ENCODE measurements at regions not wholly inside any gene's neighbourhood (a gene's known extent, or its start where the extent isn't known, plus 50 kb on each side); places are given as distances from the start of the nearest gene placed in this dataset.

GRCh38 chr12:42963988-42964387, 374.4 kb upstream of the PRICKLE1 start:
- TF ChIP-seq POLR2A (IDR thresholded peaks at IDR 0.05) (no peak), CTCF (IDR thresholded peaks at IDR 0.05) (no peak), POLR2AphosphoS5 (IDR thresholded peaks at IDR 0.05; ENCODE audit: insufficient read depth in 1 of 2, low read depth in 1 of 2) (no peak)
- no peak overlapping the region for H3K27ac ChIP-seq
- H3K4me1 ChIP-seq = no peaks in the 10 kb centered on the region
- H3K27me3 ChIP-seq = no peaks in the 10 kb centered on the region
- H3K4me3 ChIP-seq = no peak overlapping the region
- H3K9me3 ChIP-seq = no peaks in the 10 kb centered on the region
- intact Hi-C loops (cut with DNase I) = no loop called here
- H3K36me3 ChIP-seq = no peaks in the 10 kb centered on the region
- no peak for DNase-seq (ENCODE audit: extremely low spot score in 2 of 2)

- Histone ChIP-seq H3K4me1 (no peaks in the 10 kb centered on the region), H3K4me3 (no peak overlapping the region), H3K27me3 (no peaks in the 10 kb centered on the region), H3K27ac (no peak overlapping the region), H3K36me3 (no peaks in the 10 kb centered on the region), H3K9me3 (no peaks in the 10 kb centered on the region)
- no peak for DNase-seq (ENCODE audit: extremely low spot score in 2 of 2)
- intact Hi-C loops (cut with DNase I) = no loop called here
- TF ChIP-seq POLR2A (IDR thresholded peaks at IDR 0.05) = no peak
- no peak for TF ChIP-seq CTCF (IDR thresholded peaks at IDR 0.05)
- TF ChIP-seq POLR2AphosphoS5 (IDR thresholded peaks at IDR 0.05; ENCODE audit: insufficient read depth in 1 of 2, low read depth in 1 of 2) = no peak
Measured at GRCh38 chr12:42962384-42962783, 372.8 kb upstream of the PRICKLE1 start.

- Histone ChIP-seq H3K9me3 (no peaks in the 10 kb centered on the region), H3K27ac (no peak overlapping the region), H3K27me3 (no peaks in the 10 kb centered on the region), H3K36me3 (no peaks in the 10 kb centered on the region), H3K4me1 (no peaks in the 10 kb centered on the region), H3K4me3 (no peak overlapping the region)
- DNase-seq (ENCODE audit: extremely low spot score in 2 of 2) = no peak
- TF ChIP-seq POLR2AphosphoS5 (IDR thresholded peaks at IDR 0.05; ENCODE audit: insufficient read depth in 1 of 2, low read depth in 1 of 2) = peak in 1 of 2 donors; percentile 44
- TF ChIP-seq CTCF (IDR thresholded peaks at IDR 0.05) = no peak
- intact Hi-C loops (cut with DNase I) = no loop called here
Measured at GRCh38 chr12:42961395-42961794, 371.8 kb upstream of the PRICKLE1 start.

- H3K9me3 ChIP-seq = no peaks in the 10 kb centered on the region
- no peak for TF ChIP-seq POLR2A (IDR thresholded peaks at IDR 0.05)
- TF ChIP-seq POLR2AphosphoS5 (IDR thresholded peaks at IDR 0.05; ENCODE audit: insufficient read depth in 1 of 2, low read depth in 1 of 2) = no peak
- no peak for TF ChIP-seq CTCF (IDR thresholded peaks at IDR 0.05)
- no peak overlapping the region for H3K27ac ChIP-seq
- no peaks in the 10 kb centered on the region for H3K36me3 ChIP-seq
- H3K4me1 ChIP-seq = no peaks in the 10 kb centered on the region
- H3K27me3 ChIP-seq = no peaks in the 10 kb centered on the region
- no peak for DNase-seq (ENCODE audit: extremely low spot score in 2 of 2)
- H3K4me3 ChIP-seq = no peak overlapping the region
- intact Hi-C loops (cut with DNase I) = no loop called here
Measured at GRCh38 chr12:42960087-42960527, 370.6 kb upstream of the PRICKLE1 start.

GRCh38 chr12:42958291-42958674, 368.7 kb upstream of the PRICKLE1 start:
- intact Hi-C loops (cut with DNase I) = no loop called here
- no peak overlapping the region for H3K27ac ChIP-seq
- H3K4me3 ChIP-seq = no peak overlapping the region
- no peaks in the 10 kb centered on the region for H3K36me3 ChIP-seq
- H3K27me3 ChIP-seq = no peaks in the 10 kb centered on the region
- no peaks in the 10 kb centered on the region for H3K4me1 ChIP-seq
- TF ChIP-seq POLR2AphosphoS5 (IDR thresholded peaks at IDR 0.05; ENCODE audit: insufficient read depth in 1 of 2, low read depth in 1 of 2) (no peak), CTCF (IDR thresholded peaks at IDR 0.05) (no peak), POLR2A (IDR thresholded peaks at IDR 0.05) (no peak)
- H3K9me3 ChIP-seq = no peaks in the 10 kb centered on the region
- no peak for DNase-seq (ENCODE audit: extremely low spot score in 2 of 2)

Measured in vagina (tissue), 2 donors.